ENCODE measurements at regions not wholly inside any gene's neighbourhood (a gene's known extent, or its start where the extent isn't known, plus 50 kb on each side); places are given as distances from the start of the nearest gene placed in this dataset.

DNA sequence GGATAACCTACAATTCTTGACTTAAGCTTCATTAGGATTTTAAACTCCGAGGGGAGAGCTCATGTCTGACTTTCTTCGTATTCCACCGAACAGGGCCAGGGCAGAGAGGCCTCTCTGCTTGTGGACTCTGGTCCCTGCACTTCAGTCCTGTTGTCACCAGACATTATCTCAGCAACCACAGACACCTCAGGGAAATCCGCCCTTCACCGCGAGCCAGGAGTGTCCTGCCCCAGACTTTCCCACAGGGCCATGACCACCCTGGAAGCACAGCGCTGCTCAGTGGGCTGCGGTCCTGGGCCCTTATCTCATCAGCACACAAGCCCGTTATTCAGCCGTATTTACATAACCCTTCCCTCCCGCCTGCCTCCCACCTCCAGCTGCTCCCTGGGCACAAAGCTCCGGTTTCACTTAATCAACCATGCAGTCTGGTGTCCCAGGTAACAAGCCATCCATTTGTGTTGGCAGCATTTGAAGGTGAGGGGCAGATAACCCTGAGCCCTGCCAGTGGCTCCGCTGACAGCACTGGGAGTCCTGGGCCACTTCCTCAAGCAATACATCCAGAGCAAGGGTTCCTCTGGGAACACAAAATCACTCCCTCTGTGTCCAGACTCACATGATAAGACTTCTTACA, 122.8 kb upstream of the RAB4A start (continued):
- TF ChIP-seq, protein P1, sequence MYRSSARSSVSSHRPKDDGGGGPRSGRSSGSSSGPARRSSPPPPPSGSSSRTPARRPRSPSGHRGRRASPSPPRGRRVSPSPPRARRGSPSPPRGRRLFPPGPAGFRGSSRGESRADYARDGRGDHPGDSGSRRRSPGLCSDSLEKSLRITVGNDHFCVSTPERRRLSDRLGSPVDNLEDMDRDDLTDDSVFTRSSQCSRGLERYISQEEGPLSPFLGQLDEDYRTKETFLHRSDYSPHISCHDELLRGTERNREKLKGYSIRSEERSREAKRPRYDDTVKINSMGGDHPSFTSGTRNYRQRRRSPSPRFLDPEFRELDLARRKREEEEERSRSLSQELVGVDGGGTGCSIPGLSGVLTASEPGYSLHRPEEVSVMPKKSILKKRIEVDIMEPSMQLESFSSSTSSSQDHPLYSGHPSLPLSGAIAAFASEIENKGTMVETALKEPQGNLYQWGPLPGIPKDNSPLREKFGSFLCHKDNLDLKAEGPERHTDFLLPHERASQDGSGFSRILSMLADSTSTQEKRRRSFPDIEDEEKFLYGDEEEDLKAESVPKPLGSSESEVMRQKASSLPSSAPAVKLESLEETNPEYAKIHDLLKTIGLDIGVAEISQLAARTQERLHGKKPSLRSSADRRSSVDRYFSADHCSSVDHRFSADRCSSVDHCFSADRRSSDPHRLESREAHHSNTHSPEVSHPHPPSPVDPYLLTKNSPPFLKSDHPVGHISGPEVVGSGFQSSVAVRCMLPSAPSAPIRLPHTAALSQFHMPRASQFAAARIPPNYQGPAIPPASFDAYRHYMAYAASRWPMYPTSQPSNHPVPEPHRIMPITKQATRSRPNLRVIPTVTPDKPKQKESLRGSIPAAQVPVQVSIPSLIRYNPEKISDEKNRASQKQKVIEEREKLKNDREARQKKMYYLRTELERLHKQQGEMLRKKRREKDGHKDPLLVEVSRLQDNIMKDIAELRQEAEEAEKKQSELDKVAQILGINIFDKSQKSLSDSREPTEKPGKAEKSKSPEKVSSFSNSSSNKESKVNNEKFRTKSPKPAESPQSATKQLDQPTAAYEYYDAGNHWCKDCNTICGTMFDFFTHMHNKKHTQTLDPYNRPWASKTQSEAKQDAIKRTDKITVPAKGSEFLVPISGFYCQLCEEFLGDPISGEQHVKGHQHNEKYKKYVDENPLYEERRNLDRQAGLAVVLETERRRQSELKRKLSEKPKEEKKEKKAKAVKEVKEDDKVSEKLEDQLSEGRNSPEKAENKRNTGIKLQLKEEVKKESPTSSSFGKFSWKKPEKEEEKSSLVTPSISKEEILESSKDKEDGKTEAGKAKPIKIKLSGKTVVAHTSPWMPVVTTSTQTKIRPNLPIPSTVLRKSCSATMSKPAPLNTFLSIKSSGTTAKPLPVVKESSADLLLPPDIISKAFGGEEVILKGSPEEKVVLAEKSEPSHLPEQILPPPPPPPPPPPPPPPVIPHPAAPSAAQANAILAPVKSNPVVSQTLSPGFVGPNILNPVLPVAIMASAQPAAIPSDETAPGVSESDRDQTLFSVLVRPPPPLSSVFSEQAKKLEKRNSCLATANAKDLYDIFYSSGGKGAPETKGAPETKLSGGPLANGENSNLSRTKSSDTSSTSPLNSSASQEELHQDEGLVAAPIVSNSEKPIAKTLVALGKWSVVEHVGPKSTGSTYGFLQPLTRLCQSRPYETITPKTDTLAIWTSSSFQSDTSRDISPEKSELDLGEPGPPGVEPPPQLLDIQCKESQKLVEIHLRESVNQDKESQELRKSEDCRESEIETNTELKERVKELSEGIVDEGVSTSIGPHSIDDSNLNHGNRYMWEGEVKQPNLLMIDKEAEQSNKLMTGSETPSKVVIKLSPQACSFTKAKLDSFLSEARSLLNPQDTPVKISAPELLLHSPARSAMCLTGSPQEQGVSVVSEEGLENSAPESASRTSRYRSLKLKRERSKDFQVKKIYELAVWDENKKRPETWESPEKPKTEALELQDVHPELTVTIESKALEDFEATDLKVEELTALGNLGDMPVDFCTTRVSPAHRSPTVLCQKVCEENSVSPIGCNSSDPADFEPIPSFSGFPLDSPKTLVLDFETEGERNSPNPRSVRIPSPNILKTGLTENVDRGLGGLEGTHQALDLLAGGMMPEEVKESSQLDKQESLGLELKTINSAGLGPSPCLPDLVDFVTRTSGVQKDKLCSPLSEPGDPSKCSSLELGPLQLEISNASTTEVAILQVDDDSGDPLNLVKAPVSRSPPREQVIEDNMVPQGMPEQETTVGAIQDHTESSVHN (CRISPR knock-in tag; IDR thresholded peaks at IDR 0.05) = no peak
- TF ChIP-seq ZNF484 (CRISPR knock-in tag; IDR thresholded peaks at IDR 0.05; ENCODE audit: borderline replicate concordance, low read depth) (no peak), ATF1 (CRISPR knock-in tag; IDR thresholded peaks at IDR 0.05) (no peak), ZNF230 (CRISPR knock-in tag; IDR thresholded peaks at IDR 0.05) (no peak), CREM (IDR thresholded peaks at IDR 0.05) (peak; percentile 62; the same call in 1 of the 2 replicates), CREM (CRISPR knock-in tag; IDR thresholded peaks at IDR 0.05) (no peak), DPF2 (CRISPR knock-in tag; IDR thresholded peaks at IDR 0.05; ENCODE audit: borderline replicate concordance, low read depth) (no peak), ZNF550 (CRISPR knock-in tag; IDR thresholded peaks at IDR 0.05; ENCODE audit: borderline replicate concordance) (0 out of 2 replicates have a peak, but pooled peaks have one; percentile 44), ZSCAN31 (CRISPR knock-in tag; IDR thresholded peaks at IDR 0.05; ENCODE audit: low read depth) (peak; percentile 74), ARNT (IDR thresholded peaks at IDR 0.05) (no peak), ZFP36L1 (CRISPR knock-in tag; IDR thresholded peaks at IDR 0.05) (no peak), HIVEP1 (CRISPR knock-in tag; IDR thresholded peaks at IDR 0.05) (peak; percentile 56; the same call in 1 of the 2 replicates), HOXA9 (CRISPR knock-in tag; IDR thresholded peaks at IDR 0.05; ENCODE audit: borderline replicate concordance) (no peak), JUN (CRISPR knock-in tag; IDR thresholded peaks at IDR 0.05) (peak; percentile 87), DNMT3B (CRISPR knock-in tag; conservative IDR thresholded peaks at IDR 0.05) (no peak)
- TF ChIP-seq, protein P2, sequence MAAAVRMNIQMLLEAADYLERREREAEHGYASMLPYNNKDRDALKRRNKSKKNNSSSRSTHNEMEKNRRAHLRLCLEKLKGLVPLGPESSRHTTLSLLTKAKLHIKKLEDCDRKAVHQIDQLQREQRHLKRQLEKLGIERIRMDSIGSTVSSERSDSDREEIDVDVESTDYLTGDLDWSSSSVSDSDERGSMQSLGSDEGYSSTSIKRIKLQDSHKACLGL (CRISPR knock-in tag; IDR thresholded peaks at IDR 0.05) = no peak
- TF ChIP-seq, protein P3, sequence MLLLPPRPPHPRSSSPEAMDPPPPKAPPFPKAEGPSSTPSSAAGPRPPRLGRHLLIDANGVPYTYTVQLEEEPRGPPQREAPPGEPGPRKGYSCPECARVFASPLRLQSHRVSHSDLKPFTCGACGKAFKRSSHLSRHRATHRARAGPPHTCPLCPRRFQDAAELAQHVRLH (CRISPR knock-in tag; IDR thresholded peaks at IDR 0.05; ENCODE audit: borderline replicate concordance, low read depth) = peak; percentile 91; the same call in 1 of the 2 replicates
- TF ChIP-seq, protein P4, sequence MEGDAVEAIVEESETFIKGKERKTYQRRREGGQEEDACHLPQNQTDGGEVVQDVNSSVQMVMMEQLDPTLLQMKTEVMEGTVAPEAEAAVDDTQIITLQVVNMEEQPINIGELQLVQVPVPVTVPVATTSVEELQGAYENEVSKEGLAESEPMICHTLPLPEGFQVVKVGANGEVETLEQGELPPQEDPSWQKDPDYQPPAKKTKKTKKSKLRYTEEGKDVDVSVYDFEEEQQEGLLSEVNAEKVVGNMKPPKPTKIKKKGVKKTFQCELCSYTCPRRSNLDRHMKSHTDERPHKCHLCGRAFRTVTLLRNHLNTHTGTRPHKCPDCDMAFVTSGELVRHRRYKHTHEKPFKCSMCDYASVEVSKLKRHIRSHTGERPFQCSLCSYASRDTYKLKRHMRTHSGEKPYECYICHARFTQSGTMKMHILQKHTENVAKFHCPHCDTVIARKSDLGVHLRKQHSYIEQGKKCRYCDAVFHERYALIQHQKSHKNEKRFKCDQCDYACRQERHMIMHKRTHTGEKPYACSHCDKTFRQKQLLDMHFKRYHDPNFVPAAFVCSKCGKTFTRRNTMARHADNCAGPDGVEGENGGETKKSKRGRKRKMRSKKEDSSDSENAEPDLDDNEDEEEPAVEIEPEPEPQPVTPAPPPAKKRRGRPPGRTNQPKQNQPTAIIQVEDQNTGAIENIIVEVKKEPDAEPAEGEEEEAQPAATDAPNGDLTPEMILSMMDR (CRISPR knock-in tag; IDR thresholded peaks at IDR 0.05) = peak; percentile 65
- TF ChIP-seq, protein P5, sequence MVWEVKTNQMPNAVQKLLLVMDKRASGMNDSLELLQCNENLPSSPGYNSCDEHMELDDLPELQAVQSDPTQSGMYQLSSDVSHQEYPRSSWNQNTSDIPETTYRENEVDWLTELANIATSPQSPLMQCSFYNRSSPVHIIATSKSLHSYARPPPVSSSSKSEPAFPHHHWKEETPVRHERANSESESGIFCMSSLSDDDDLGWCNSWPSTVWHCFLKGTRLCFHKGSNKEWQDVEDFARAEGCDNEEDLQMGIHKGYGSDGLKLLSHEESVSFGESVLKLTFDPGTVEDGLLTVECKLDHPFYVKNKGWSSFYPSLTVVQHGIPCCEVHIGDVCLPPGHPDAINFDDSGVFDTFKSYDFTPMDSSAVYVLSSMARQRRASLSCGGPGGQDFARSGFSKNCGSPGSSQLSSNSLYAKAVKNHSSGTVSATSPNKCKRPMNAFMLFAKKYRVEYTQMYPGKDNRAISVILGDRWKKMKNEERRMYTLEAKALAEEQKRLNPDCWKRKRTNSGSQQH (CRISPR knock-in tag; IDR thresholded peaks at IDR 0.05; ENCODE audit: low read depth) = peak; percentile 88

Measured in HepG2 (cell line).